ENCODE measurements at regions not wholly inside any gene's neighbourhood (a gene's known extent, or its start where the extent isn't known, plus 50 kb on each side); places are given as distances from the start of the nearest gene placed in this dataset.

DNA sequence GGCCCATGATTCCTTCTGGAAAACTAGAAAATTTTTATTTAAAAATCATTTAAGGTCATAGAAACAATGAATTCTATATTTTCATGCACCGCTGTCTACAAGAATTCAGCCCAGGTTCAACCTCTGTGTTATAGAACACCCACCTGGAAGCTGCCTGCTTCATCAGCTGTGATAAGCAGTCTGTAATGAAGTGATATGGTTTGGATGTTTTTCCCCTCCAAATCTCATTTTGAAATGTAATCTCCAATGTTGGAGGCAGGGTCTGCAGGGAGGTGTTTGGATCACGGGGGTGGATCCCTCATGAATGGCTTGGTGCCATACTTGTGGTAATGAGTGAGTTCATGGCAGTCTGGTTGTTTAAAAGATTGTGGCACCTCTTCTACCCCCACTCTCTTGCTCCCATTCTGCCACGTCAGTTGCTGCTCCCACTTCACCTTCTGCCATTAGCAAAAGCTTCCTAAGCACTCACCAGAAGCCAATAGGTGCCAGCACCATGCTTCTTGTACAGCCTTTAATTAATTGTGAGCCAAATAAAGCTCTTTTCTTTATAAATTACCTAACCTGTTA lies 55.6 kb downstream of the MRPL32 start:
- POLR2A ChIA-PET (ENCODE audit: low non-redundant PET) = no interaction called here
- TF ChIP-seq, protein P1, sequence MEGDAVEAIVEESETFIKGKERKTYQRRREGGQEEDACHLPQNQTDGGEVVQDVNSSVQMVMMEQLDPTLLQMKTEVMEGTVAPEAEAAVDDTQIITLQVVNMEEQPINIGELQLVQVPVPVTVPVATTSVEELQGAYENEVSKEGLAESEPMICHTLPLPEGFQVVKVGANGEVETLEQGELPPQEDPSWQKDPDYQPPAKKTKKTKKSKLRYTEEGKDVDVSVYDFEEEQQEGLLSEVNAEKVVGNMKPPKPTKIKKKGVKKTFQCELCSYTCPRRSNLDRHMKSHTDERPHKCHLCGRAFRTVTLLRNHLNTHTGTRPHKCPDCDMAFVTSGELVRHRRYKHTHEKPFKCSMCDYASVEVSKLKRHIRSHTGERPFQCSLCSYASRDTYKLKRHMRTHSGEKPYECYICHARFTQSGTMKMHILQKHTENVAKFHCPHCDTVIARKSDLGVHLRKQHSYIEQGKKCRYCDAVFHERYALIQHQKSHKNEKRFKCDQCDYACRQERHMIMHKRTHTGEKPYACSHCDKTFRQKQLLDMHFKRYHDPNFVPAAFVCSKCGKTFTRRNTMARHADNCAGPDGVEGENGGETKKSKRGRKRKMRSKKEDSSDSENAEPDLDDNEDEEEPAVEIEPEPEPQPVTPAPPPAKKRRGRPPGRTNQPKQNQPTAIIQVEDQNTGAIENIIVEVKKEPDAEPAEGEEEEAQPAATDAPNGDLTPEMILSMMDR (conservative IDR thresholded peaks at IDR 0.05; ENCODE audit: low read depth) = no peak
- DNase-seq (ENCODE audit: low spot score) = no peak
- no peak overlapping the region for H3K27ac ChIP-seq
- CTCF ChIA-PET = interaction anchor here (1.1 kb wide), 1 partner anchor 120 kb away, joined by 5 read pairs; no protein-coding TSS in a partner anchor

DNA sequence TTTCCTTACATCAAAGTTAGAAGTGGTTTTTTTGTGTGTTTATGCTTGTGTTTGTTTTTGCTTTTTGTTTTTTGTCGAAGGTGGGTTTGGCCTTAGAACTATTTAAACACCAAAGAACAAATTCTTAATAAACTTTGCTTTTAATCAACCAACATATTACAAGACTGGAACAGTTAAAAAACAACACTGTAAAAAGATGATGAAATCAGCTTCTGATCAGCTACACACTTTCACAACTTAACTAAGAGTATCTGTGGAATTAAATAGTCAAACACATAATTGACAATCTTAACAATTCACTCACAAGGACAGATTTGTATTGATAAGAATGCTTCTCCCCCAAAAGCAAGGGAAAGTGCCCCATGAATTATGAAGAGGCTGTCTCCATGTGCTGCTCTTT lies 58.8 kb downstream of the MRPL32 start:
- DNase-seq (ENCODE audit: low spot score) = no peak
- H3K27ac ChIP-seq = no peak overlapping the region
- TF ChIP-seq, protein P1 (conservative IDR thresholded peaks at IDR 0.05; ENCODE audit: low read depth) = no peak
- ChIA-PET CTCF (interaction anchor here (0.7 kb wide), 2 partner anchors 14 to 844 kb away, joined by 5 to 6 read pairs; no protein-coding TSS in a partner anchor), POLR2A (ENCODE audit: low non-redundant PET) (no interaction called here)

DNA sequence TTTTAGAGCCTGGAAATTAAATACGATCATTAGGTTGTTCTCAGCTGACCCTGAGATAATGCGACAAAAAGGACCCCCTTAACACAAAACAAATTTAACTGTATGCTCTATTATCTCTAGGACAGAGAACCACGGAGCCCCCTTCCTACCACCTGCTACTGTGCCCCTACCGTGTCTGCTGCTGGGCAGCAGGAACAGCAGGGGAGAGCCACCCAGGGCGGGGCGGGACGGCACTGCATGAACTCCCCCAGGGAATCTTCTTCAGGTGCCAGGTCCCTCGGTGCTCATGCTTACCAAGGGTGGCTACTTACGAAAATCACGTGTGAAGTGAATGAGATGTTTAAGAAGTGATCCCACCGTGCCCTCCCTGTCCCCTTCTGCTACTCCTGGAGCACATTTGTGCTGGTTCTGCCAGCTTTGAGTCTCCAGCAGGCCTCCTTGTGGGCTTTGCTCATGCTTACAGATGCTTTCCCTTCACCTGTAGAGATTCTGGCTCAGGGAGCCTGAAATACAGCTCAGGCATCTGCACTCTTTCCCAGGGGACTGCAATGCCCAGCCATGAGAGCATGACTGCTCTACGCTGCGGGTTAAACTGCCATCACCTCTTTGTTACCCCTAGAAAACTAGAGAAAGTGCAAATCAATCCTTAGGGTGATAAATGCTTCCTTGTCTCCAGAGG lies 59.9 kb downstream of the MRPL32 start:
- TF ChIP-seq, protein P1 (conservative IDR thresholded peaks at IDR 0.05; ENCODE audit: low read depth) = no peak
- CTCF ChIA-PET = no interaction called here
- H3K27ac ChIP-seq = no peak overlapping the region
- no peak for DNase-seq (ENCODE audit: low spot score)
- POLR2A ChIA-PET (ENCODE audit: low non-redundant PET) = no interaction called here

DNA sequence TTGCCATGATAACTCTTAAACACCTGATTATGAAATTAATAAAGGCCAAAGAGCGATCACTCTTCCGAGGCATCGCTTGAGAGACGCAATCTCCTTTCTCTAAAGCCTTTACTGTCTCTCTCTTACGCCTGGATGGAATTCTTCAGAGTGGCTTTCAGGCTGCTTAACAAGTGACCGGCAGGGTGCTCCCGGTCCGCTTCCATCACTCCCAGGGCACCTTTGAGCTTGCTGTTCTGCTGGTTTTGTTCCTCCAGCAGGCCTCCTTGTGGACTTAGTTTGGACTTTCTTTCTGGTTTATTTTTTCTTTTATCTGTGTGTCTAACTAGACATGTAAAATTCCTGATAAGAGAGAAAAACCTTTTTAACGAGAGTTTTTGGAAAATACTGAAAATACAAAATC lies 60.9 kb downstream of the MRPL32 start:
- no peak overlapping the region for H3K27ac ChIP-seq
- TF ChIP-seq, protein P1 (conservative IDR thresholded peaks at IDR 0.05; ENCODE audit: low read depth) = no peak
- DNase-seq (ENCODE audit: low spot score) = no peak
- ChIA-PET POLR2A (ENCODE audit: low non-redundant PET) (no interaction called here), CTCF (interaction anchor here (0.6 kb wide), 1 partner anchor 250 kb away, joined by 3 read pairs; no protein-coding TSS in a partner anchor)

DNA sequence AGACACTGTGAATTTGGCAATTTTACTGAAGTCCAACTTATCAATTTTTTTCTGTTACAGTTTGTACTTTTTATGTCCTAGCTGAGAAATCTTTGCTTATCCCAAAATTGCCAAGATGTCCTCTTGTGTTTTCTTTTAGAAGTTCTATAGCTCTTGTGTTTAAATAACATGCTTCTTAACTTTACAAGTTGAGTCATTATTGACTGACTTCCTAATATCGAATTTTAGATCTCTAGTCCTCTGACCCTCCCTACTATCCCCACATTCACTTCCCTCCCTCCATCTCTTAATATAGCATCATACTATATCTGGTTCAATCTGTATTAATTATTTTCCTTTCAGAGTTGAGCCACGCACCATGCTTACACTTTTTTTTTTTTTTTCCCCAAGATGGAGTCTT lies 61.9 kb downstream of the MRPL32 start:
- CTCF ChIA-PET = interaction anchor here (0.5 to 0.8 kb wide), 2 partner anchors 48 to 248 kb away, joined by 3 read pairs; no protein-coding TSS in a partner anchor
- H3K27ac ChIP-seq = no peak overlapping the region
- TF ChIP-seq, protein P1 (conservative IDR thresholded peaks at IDR 0.05; ENCODE audit: low read depth) = no peak
- POLR2A ChIA-PET (ENCODE audit: low non-redundant PET) = no interaction called here
- DNase-seq (ENCODE audit: low spot score) = no peak

DNA sequence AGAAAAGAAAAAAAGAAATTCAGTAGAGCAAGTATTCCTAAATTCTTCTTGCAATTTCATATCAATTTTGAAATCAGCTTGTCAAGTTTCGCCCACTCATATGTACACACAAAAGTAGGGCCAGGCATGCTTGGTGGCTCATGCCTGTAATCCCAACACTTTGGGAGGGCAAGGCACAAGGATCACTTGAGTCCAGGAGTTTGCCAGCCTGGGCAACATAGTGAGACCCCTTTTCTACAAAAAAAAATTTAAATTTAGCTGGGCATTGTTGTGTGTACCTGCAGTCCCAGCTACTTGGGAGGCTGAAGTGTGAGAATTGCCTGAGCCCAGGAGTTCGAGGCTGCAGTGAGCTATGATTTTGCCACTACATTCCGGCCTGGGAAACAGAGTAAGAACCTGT lies 65.4 kb downstream of the MRPL32 start:
- ChIA-PET CTCF (no interaction called here), POLR2A (ENCODE audit: low non-redundant PET) (no interaction called here)
- DNase-seq (ENCODE audit: low spot score) = no peak
- TF ChIP-seq, protein P1 (conservative IDR thresholded peaks at IDR 0.05; ENCODE audit: low read depth) = no peak
- no peak overlapping the region for H3K27ac ChIP-seq
